HG02870 (cell line): ENCODE measurements at regions not wholly inside any gene's neighbourhood (a gene's known extent, or its start where the extent isn't known, plus 50 kb on each side); places are given as distances from the start of the nearest gene placed in this dataset.
"Not testable (repeated sequence)": the region's sequence is repeated elsewhere in the genome, so short reads cannot be mapped to it uniquely, and the experiment has no call there.

Experiments used
- ATAC-seq: cut with Tn5 transposase; IDR thresholded peaks from one replicate; pipeline ENCODE4 v1.9.1; 2021; ENCODE audit warnings: mild to moderate bottlenecking, moderate library complexity; ENCODE audit not compliant: unreplicated experiment

GRCh38 chr2:47295981-47296635 lies 73.0 kb upstream of the EPCAM start:
- no peak for ATAC-seq

DNA sequence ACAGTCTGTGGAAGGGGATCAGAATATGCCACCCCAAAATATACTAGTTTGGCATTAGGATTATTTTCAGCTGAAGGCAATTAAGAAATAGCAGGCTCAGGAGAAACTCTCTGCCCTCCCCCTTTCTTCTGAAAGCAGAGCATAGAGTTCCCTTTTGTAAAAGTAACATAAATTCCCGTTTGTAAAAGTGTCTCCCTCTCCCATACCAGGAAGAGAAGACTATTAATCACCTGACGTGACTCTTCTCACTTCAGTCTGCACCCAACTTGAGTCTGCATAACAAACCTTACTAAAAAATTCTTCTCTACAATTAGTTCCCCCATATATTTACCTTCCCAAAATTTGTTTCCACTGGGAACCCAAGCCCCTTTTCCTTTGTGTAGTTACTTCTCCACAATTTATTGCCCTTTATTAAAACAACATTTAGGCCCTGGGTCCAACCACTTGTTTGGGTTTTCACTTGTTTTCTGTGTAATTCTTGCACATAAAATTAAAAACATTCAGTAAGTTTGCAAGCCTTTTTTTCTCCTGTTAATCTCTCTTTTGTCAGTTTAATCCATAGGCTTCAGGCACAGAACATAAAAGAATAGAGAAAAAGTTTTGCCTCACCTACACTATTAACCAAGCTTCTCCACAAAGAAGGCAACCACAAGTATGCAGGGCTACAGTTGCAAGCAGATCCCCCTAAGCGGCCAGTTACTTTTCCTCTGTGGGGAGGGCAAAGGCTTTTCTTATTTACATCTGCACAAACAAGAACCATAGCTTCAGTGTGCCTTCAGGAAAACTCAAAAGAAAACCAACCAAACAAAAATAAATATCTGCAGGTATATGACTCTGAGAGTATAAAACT lies 73.8 kb upstream of the EPCAM start:
- no peak for ATAC-seq

DNA sequence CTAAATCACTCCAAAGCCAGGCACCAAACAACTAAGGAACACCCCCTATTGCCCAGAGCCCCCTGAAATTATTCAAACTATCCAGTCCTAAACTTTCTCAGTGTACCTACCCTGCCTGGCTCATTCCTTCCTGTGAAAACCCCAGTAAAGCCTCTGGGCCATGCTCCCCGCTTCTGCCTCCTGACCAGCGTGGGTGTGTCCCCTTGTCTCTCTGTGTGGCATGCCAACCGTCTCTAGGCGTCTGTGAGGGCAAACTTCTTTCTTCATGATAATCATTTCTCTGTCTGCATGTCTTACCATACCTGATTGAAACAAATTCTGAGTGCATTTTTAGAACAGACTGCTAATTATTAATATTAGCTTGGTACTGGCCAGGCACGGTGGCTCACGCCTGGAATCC lies 75.1 kb upstream of the EPCAM start:
- ATAC-seq = no peak

DNA sequence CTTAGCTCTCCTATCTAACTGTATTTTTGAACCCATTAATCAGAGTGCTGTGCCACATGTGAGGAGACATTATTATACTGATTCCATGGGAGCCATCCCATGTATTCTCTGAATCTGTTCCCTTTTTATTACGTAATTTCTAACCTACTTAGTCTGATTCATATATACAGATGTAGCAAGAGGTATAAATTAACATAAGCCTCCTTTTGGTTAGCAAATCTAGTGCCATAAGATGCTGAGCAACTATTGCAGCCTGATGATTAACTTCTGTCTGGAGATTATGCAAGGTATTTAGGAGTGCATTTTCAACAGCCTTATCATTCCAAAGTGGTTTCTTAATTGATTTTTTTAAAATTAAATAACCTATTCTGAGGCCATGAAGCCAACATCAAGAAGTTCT lies 80.2 kb upstream of the EPCAM start:
- ATAC-seq = no peak

DNA sequence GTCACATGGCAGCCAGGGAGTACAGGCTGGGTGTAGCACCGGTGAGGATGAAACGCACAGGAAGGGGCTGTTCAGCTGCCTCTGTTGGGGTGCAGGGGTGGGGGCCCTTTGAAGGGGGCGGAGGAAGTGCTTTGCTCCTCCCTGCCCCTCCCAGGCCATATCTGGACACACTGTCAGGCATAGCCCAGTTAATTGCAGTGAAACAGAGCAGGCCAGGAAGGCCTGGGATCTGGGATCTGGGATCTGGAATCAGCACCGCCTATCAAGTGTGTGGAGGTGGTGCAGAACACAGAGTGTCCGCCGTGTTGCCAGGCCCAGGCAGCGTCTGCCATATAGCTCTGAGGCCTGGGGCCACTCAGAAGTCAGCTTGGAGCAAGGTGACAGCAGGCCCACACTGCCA lies 85.5 kb upstream of the EPCAM start:
- ATAC-seq = no peak

- no peak for ATAC-seq
These were observed 86.4 kb upstream of the EPCAM start for GRCh38 chr2:47282621-47283272.

DNA sequence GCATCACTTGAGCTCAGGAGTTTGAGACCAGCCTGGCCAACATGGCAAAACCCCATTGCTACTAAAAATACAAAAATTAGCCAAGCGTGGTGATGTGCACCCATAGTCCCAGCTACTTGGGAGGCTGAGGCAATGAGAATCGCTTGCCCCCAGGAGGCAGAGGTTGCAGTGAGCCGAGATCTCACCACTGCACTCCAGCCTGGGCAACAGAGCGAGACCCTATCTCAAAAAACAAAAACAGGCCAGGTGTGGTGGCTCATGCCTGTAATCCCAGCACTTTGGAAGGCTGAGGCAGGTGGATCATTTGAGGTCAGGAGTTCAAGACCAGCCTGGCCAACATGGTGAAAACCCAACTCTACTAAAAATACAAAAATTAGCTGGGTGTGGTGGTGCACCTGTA lies 89.6 kb upstream of the EPCAM start:
- ATAC-seq = not testable (repeated sequence)

GRCh38 chr2:47277987-47278386 lies 91.1 kb upstream of the EPCAM start:
- ATAC-seq = no peak

GRCh38 chr2:47277187-47277586 lies 91.9 kb upstream of the EPCAM start:
- ATAC-seq = no peak

- ATAC-seq = no peak
These were observed 93.0 kb upstream of the EPCAM start for GRCh38 chr2:47276061-47276460.

GRCh38 chr2:47274054-47274782 lies 94.9 kb upstream of the EPCAM start:
- ATAC-seq = no peak

GRCh38 chr2:47272905-47273758 lies 96.0 kb upstream of the EPCAM start:
- ATAC-seq = no peak

GRCh38 chr2:47272031-47272864 lies 95.9 kb upstream of the CALM2 start:
- ATAC-seq = peak; percentile 74

DNA sequence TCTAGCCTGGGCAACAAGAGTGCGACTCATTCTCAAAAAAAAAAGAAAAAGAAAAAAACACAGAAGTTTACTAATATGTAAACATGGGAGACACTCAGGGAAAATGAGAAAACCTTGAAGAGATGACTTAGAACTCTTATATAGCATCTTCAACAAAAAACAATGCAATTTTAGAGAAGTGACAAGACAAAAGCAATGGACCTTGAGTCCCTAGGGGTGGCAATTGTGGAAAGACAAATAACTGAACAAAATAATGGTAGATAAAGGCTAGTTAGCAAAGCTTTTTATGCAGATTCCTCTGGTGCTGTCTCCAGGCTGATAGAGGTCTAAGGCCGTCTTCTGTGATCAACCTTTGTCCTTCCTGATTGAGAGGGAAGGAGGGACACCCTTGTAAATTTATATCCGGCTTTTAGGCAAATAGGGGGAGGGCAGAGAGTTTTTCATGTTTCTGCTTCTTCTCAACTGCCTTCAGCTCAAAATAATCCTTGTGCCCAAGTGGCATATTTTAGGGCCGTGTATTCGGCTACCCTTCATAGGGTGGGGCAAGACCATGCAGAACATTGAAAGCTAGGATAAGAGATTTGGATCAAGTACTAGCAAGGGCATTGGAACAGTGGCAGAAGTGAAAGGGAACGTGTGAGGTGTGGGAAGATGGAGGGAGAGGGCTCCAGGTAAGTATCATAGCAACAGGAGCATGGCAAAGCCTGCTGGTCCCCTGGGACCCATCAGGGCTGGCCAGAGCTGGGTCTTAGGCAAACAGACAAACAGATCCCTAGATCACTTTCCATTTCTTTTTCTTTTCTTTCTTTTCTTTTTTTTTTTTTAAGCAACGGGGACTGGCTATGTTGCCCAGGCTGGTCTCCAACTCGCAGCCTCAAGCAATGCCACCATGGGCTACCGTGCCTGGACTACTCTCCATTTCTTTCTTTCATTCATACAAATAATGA lies 95.0 kb upstream of the CALM2 start:
- ATAC-seq = no peak

GRCh38 chr2:47270421-47270820 lies 94.1 kb upstream of the CALM2 start:
- ATAC-seq = no peak

GRCh38 chr2:47269316-47270232 lies 93.3 kb upstream of the CALM2 start:
- no peak for ATAC-seq

DNA sequence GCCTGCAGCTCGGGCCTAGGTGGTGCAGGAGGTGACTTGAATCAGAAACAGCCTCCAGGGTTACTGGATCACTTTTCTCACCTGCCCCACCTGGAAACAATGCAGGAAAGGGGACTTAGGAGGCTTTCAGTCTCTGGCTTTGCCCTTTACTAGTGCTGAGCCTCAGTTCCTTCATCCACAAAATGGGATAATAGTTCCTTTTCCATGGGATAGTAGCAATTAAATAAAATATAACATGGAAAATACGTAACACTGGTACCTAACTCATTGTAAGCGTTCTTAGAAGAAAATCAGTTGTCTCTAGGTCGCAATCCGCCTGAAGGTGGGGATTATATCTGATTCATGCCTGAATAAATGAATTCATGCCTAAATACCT lies 91.4 kb upstream of the CALM2 start:
- no peak for ATAC-seq
